Ovary (tissue), 7 donors: ENCODE measurements at regions not wholly inside any gene's neighbourhood (a gene's known extent, or its start where the extent isn't known, plus 50 kb on each side); places are given as distances from the start of the nearest gene placed in this dataset.

Source experiments
- DNase-seq, 5 donors: peaks; one replicate each; pipeline ENCODE4 v3.0.0-alpha.2; 2019 to 2020
- H3K27ac ChIP-seq, 2 donors: fragments of 200-600 bp; one replicate each; pipeline versions ENCODE4 v1.5.1 to v1.8.0; 2019 to 2022
- H3K27me3 ChIP-seq: fragments of 200-600 bp; one replicate; pipeline ENCODE4 v1.8.0; 2022
- H3K36me3 ChIP-seq: fragments of 200-600 bp; sonication (generic); one replicate; pipeline ENCODE4 v1.5.1; 2019
- H3K4me1 ChIP-seq: one replicate; pipeline ENCODE4 v1.8.1; 2013; ENCODE audit warnings: mild to moderate bottlenecking, moderate library complexity; ENCODE audit not compliant: insufficient read depth
- H3K4me3 ChIP-seq: fragments of 200-600 bp; sonication (generic); one replicate; pipeline ENCODE4 v1.5.1; 2017
- H3K9me3 ChIP-seq, 2 donors: fragments of 200-600 bp in 1 of 2; sonication (generic) in 1 of 2; one replicate each; pipeline versions ENCODE4 v1.5.1 to v1.8.1; 2013 to 2019; ENCODE audit warnings: mild to moderate bottlenecking in 1 of 2, moderate library complexity in 1 of 2
- CTCF ChIP-seq, 3 donors: fragments of 450-650 bp in 2 of 3; fragments of 200-600 bp in 1 of 3; IDR thresholded peaks; one replicate each; pipeline versions ENCODE4 v1.5.1 to v1.8.0; 2016 to 2022; ENCODE audit warnings: antibody characterized with exemption in 3 of 3, mild to moderate bottlenecking in 1 of 3
- EP300 ChIP-seq: sonication (generic); formaldehyde crosslinking; IDR thresholded peaks from one replicate; pipeline ENCODE4 v1.6.1; 2017; ENCODE audit warnings: antibody characterized with exemption
- POLR2A ChIP-seq: fragments of 450-650 bp; IDR thresholded peaks from one replicate; pipeline ENCODE4 v1.6.1; 2017; ENCODE audit warnings: antibody characterized with exemption, mild to moderate bottlenecking, moderate library complexity
- WGBS, 3 donors: extraction: QIAGEN DNeasy Blood & Tissue Kit in 1 of 3; methylation state at CpG; one replicate each; pipeline versions ENCODE4 v1.1.5 to v1.1.7; 2013 to 2017; 5-methylcytosine and 5-hydroxymethylcytosine counted together
- intact Hi-C, 4 donors: fragments of 100-400 bp; cut with DNase I; formaldehyde crosslinking; loops; one replicate each; pipeline versions ENCODE4 v1.11.0 to v1.15.1; 2022 to 2023
- donor health status: DM: no; HTN: no; CAD: no; lungs with moderate emphysema.
- donor health status: DM: no; HTN: no; CAD: no.
- donor health status: Bipolar disorder and iron deficiency.
- donor health status: DM: no; HTN: no; CAD: no.
- donor health status: DM: yes; HTN: yes; CAD: no.

DNA sequence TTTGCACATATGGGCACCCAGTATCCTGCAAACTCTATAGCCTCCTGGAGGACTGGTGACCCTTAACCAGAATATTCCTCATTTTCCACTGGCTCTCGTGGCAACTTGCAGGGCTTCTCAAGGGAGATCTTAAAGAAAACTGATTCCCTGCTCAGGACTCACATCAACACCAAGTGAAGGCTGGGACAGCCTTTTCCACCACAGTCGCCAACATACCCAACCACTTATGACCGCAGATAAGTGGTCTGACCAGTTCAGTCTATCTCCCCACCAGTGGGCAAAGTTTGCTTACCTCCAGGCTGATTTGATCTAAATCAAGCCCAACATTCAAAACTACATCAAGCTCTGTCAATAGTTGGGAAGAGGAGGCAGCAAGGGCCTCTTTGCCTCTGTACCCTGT is 289.3 kb upstream of the GATB start:
- 91 to 94% (median 93%) methylated on average over 3 of the region's 3 CpGs for WGBS, 3 donors
- no peak for TF ChIP-seq CTCF (IDR thresholded peaks at IDR 0.05)
- no peak for TF ChIP-seq EP300
- TF ChIP-seq POLR2A: no peak
- Histone ChIP-seq H3K27ac (no peak overlapping the region), H3K9me3 (no peaks in the 10 kb centered on the region), H3K4me3 (no peak overlapping the region), H3K4me1 (peaks cover 7% of the 10 kb centered on the region), H3K36me3 (no peaks in the 10 kb centered on the region), H3K27me3 (no peaks in the 10 kb centered on the region)
- DNase-seq: no peak
- intact Hi-C loops: no loop called here

GRCh38 chr4:152047451-152047850 is 286.6 kb upstream of the GATB start:
- Histone ChIP-seq H3K4me1 (peaks cover 7% of the 10 kb centered on the region), H3K9me3 (no peaks in the 10 kb centered on the region), H3K27ac (no peak overlapping the region), H3K36me3 (no peaks in the 10 kb centered on the region), H3K27me3 (no peaks in the 10 kb centered on the region), H3K4me3 (no peak overlapping the region)
- no peak for TF ChIP-seq EP300
- no peak for TF ChIP-seq POLR2A
- TF ChIP-seq CTCF (IDR thresholded peaks at IDR 0.05): no peak
- no peak for DNase-seq
- intact Hi-C loops: no loop called here
- WGBS, 3 donors: 83 to 89% (median 85%) methylated on average over 2 of the region's 2 CpGs

- TF ChIP-seq CTCF (IDR thresholded peaks at IDR 0.05) (no peak), EP300 (no peak), POLR2A (no peak)
- DNase-seq: peak in 4 of 5 donors; percentile 22 to 45 (median 29)
- Histone ChIP-seq H3K27me3 (no peaks in the 10 kb centered on the region), H3K36me3 (no peaks in the 10 kb centered on the region), H3K9me3 (no peaks in the 10 kb centered on the region), H3K4me3 (no peak overlapping the region), H3K4me1 (peaks cover 7% of the 10 kb centered on the region), H3K27ac (no peak overlapping the region)
- WGBS, 3 donors: 5 to 13% (median 11%) methylated on average over 35 of the region's 35 CpGs
- intact Hi-C loops: no loop called here
Measured at GRCh38 chr4:152045807-152046571, 285.2 kb upstream of the GATB start.

DNA sequence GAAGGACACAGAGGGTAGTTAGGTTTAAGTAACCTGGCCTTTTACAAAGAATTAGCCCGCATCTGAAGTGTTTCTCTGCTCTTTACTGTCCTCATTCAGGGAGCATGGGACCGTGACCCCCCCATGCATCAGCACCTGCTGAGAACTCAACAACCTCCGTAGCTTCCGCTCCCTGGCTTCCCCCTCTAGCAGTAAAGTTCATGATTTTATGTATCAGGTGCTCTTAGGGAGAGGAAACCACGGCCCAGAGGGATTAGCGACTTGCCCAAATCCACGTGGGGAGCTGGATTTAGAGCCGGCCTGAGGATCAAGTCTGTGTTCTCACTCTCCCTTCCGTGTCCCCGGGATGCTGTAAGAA is 284.6 kb upstream of the GATB start:
- intact Hi-C loops: no loop called here
- Histone ChIP-seq H3K27ac (no peak overlapping the region), H3K4me1 (peaks cover 7% of the 10 kb centered on the region), H3K9me3 (no peaks in the 10 kb centered on the region), H3K36me3 (no peaks in the 10 kb centered on the region), H3K4me3 (no peak overlapping the region), H3K27me3 (no peaks in the 10 kb centered on the region)
- WGBS, 3 donors: 24 to 40% (median 32%) methylated on average over 10 of the region's 10 CpGs
- TF ChIP-seq POLR2A (no peak), EP300 (no peak), CTCF (IDR thresholded peaks at IDR 0.05) (no peak)
- no peak for DNase-seq
